ENCODE measurements at regions not wholly inside any gene's neighbourhood (a gene's known extent, or its start where the extent isn't known, plus 50 kb on each side); places are given as distances from the start of the nearest gene placed in this dataset.

- TF ChIP-seq, protein P1, sequence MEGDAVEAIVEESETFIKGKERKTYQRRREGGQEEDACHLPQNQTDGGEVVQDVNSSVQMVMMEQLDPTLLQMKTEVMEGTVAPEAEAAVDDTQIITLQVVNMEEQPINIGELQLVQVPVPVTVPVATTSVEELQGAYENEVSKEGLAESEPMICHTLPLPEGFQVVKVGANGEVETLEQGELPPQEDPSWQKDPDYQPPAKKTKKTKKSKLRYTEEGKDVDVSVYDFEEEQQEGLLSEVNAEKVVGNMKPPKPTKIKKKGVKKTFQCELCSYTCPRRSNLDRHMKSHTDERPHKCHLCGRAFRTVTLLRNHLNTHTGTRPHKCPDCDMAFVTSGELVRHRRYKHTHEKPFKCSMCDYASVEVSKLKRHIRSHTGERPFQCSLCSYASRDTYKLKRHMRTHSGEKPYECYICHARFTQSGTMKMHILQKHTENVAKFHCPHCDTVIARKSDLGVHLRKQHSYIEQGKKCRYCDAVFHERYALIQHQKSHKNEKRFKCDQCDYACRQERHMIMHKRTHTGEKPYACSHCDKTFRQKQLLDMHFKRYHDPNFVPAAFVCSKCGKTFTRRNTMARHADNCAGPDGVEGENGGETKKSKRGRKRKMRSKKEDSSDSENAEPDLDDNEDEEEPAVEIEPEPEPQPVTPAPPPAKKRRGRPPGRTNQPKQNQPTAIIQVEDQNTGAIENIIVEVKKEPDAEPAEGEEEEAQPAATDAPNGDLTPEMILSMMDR (conservative IDR thresholded peaks at IDR 0.05; ENCODE audit: low read length), result no peak
- TF ChIP-seq EZH2phosphoT487 (IDR thresholded peaks at IDR 0.05; ENCODE audit: borderline replicate concordance), result no peak
These were observed 112.5 kb upstream of the HAND2 start for GRCh38 chr4:173642509-173642908.

All from Loucy (cell line).